ENCODE measurements at regions not wholly inside any gene's neighbourhood (a gene's known extent, or its start where the extent isn't known, plus 50 kb on each side); places are given as distances from the start of the nearest gene placed in this dataset.

DNA sequence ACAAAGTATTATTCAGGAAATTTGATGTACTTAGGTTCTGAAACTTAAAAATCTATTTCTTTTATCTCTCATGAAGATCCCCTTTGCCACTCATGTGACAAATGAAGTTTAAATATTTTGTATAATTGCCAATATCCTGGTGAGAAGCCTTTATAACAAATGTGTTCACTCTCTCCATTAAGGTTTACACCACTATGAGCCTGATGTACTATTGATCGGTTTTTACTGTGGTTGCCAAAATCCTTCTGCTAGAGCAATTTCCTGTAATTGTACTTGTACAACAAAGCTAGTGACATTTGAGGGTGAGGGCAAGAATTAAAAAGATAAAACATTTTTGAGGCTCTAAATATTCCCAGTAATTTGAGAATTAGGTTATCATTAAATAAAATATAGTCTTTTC is 222.3 kb upstream of the CDH19 start:
- no peak overlapping the region for H3K27ac Mint-ChIP-seq (ENCODE audit: unreplicated experiment)

DNA sequence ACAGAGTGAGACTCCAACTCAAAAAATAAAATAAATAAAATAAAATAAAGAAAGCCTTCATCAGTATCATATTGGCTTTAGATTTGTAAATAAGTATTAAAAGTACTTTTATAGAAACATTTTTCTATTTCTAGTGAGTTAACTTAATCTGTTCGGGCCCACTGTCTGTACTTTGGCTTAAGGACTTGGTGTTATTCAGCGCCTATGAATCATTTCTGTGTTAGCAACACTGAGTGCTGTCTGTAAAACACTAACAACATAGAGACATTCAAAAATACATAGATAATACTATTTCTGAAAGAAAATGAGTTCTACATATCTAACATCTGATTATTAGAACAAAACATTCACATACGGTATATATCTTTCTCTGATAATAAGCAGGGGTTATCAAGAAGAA is 221.5 kb upstream of the CDH19 start:
- H3K27ac Mint-ChIP-seq (ENCODE audit: unreplicated experiment): no peak overlapping the region
- no peaks in the 10 kb centered on the region for H3K36me3 Mint-ChIP-seq (ENCODE audit: low read depth)
- H3K4me1 Mint-ChIP-seq (ENCODE audit: low read depth): no peaks in the 10 kb centered on the region
- H3K9me3 Mint-ChIP-seq (ENCODE audit: low read depth): peaks cover 21% of the 10 kb centered on the region
- DNase-seq (ENCODE audit: low spot score): no peak
- TF ChIP-seq, protein P1, sequence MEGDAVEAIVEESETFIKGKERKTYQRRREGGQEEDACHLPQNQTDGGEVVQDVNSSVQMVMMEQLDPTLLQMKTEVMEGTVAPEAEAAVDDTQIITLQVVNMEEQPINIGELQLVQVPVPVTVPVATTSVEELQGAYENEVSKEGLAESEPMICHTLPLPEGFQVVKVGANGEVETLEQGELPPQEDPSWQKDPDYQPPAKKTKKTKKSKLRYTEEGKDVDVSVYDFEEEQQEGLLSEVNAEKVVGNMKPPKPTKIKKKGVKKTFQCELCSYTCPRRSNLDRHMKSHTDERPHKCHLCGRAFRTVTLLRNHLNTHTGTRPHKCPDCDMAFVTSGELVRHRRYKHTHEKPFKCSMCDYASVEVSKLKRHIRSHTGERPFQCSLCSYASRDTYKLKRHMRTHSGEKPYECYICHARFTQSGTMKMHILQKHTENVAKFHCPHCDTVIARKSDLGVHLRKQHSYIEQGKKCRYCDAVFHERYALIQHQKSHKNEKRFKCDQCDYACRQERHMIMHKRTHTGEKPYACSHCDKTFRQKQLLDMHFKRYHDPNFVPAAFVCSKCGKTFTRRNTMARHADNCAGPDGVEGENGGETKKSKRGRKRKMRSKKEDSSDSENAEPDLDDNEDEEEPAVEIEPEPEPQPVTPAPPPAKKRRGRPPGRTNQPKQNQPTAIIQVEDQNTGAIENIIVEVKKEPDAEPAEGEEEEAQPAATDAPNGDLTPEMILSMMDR (IDR thresholded peaks at IDR 0.05): no peak
- H3K4me3 Mint-ChIP-seq (ENCODE audit: unreplicated experiment): no peak overlapping the region
- no peaks in the 10 kb centered on the region for H3K27me3 Mint-ChIP-seq (ENCODE audit: low read depth)

More for the DNA sequence above, 222.3 kb upstream of the CDH19 start:
- H3K27me3 Mint-ChIP-seq (ENCODE audit: low read depth): no peaks in the 10 kb centered on the region
- no peak overlapping the region for H3K4me3 Mint-ChIP-seq (ENCODE audit: unreplicated experiment)
- no peaks in the 10 kb centered on the region for H3K36me3 Mint-ChIP-seq (ENCODE audit: low read depth)
- TF ChIP-seq, protein P1 (IDR thresholded peaks at IDR 0.05): no peak
- DNase-seq (ENCODE audit: low spot score): no peak
- no peaks in the 10 kb centered on the region for H3K4me1 Mint-ChIP-seq (ENCODE audit: low read depth)
- H3K9me3 Mint-ChIP-seq (ENCODE audit: low read depth): peaks cover 21% of the 10 kb centered on the region

DNA sequence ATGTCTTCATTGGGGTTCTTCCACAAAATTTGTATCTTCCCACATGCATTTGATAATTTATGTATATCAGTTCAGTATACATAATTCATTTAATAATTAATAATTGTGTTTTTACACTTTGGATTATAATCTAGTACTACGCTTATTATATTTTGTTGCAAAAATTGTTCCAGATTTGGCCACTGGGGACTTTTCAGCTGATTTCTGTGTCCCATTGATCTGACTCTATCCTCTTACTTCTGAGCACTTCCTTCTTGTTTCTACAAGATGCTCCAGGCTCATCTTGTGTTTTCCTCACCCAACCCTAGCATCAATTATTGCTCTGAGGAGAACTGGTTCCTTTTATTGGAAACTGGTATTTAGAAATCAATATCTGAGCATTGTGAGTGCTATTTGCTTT is 215.3 kb upstream of the CDH19 start:
- no peaks in the 10 kb centered on the region for H3K36me3 Mint-ChIP-seq (ENCODE audit: low read depth)
- no peaks in the 10 kb centered on the region for H3K4me1 Mint-ChIP-seq (ENCODE audit: low read depth)
- TF ChIP-seq, protein P1 (IDR thresholded peaks at IDR 0.05): peak; percentile 52
- H3K4me3 Mint-ChIP-seq (ENCODE audit: unreplicated experiment): no peak overlapping the region
- no peak overlapping the region for H3K27ac Mint-ChIP-seq (ENCODE audit: unreplicated experiment)
- H3K27me3 Mint-ChIP-seq (ENCODE audit: low read depth): peaks cover 2% of the 10 kb centered on the region
- no peak for DNase-seq (ENCODE audit: low spot score)
- peaks cover 2% of the 10 kb centered on the region for H3K9me3 Mint-ChIP-seq (ENCODE audit: low read depth)

DNA sequence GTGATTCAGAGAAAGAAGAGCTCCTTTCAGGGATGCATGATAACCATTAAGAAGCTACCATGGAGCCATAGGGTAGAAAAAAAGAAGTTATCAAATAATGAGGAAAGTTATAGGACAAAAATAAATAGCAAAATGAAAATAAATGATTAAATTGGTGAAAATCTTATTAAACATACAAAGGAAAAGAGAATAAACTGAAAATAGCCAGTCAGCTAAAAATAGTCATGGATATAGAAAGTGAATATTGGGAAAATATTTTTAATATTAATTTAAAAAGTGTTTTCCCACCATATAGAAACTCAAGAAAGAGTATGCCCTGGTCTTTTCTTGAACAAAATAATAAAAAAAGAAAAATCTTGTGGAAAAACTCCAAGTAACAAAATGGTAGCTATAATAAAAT is 209.2 kb upstream of the CDH19 start:
- Mint-ChIP-seq H3K36me3 (ENCODE audit: low read depth) (no peaks in the 10 kb centered on the region), H3K4me1 (ENCODE audit: low read depth) (no peaks in the 10 kb centered on the region), H3K4me3 (ENCODE audit: unreplicated experiment) (no peak overlapping the region), H3K27me3 (ENCODE audit: low read depth) (peaks cover 3% of the 10 kb centered on the region), H3K27ac (ENCODE audit: unreplicated experiment) (no peak overlapping the region), H3K9me3 (ENCODE audit: low read depth) (no peaks in the 10 kb centered on the region)
- no peak for DNase-seq (ENCODE audit: low spot score)
- TF ChIP-seq, protein P1 (IDR thresholded peaks at IDR 0.05): no peak

DNA sequence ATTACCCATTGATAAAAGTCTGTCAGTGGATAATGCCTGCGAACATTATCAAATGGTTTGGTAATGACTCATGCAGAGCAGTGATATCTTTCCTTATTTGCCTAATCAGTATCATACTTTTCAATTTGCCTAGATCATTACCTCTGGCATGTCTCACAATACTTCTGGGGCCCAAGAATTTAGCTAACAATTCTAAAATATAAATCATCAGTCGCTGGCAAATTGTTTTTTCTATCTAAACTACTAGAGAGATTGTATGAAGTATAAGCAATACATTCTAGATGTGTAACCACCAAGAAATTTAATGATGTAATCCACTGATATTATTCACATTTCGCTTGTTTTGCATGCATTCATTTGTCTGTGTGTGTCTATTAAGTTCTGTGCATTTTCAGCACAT is 191.2 kb upstream of the CDH19 start:
- H3K4me3 Mint-ChIP-seq (ENCODE audit: unreplicated experiment): no peak overlapping the region
- H3K27ac Mint-ChIP-seq (ENCODE audit: unreplicated experiment): no peak overlapping the region
- no peaks in the 10 kb centered on the region for H3K36me3 Mint-ChIP-seq (ENCODE audit: low read depth)
- H3K4me1 Mint-ChIP-seq (ENCODE audit: low read depth): peaks cover 7% of the 10 kb centered on the region
- TF ChIP-seq, protein P1 (IDR thresholded peaks at IDR 0.05): no peak
- H3K27me3 Mint-ChIP-seq (ENCODE audit: low read depth): no peaks in the 10 kb centered on the region
- no peak for DNase-seq (ENCODE audit: low spot score)
- H3K9me3 Mint-ChIP-seq (ENCODE audit: low read depth): no peaks in the 10 kb centered on the region

Measured in chondrocyte (in vitro differentiated cells).